GM23338 (cell line): ENCODE measurements at regions not wholly inside any gene's neighbourhood (a gene's known extent, or its start where the extent isn't known, plus 50 kb on each side); places are given as distances from the start of the nearest gene placed in this dataset.
A peak's percentile ranks its signal among the peaks of the same experiment; 100 is the strongest.

ENCODE experiments used
- ATAC-seq: fragments of 200-7000 bp; cut with Tn5 transposase; 3 replicates; pipeline ENCODE4 v1.9.1; 2020
- DNase-seq: peaks from one replicate; pipeline ENCODE4 v3.0.0-alpha.2; 2015; ENCODE audit warnings: low spot score
- H2AFZ ChIP-seq: fragments of 200-600 bp; sonication (generic); 2 replicates; pipeline ENCODE4 v1.8.0; 2016; ENCODE audit warnings: antibody characterized with exemption, mild to moderate bottlenecking, moderate library complexity
- H3F3A ChIP-seq: fragments of 200-600 bp; sonication (generic); replicated peaks from 2 replicates; pipeline ENCODE4 v1.8.0; 2017; ENCODE audit warnings: antibody characterized with exemption, mixed run types, low read depth
- H3K27ac ChIP-seq: fragments of 200-600 bp; sonication (generic); 2 replicates; pipeline ENCODE4 v1.6.1; 2016; ENCODE audit warnings: low read depth
- H3K27me3 ChIP-seq: fragments of 200-600 bp; sonication (generic); 2 replicates; pipeline ENCODE4 v1.8.0; 2016; ENCODE audit warnings: mild to moderate bottlenecking, mixed run types, moderate library complexity; ENCODE audit not compliant: insufficient read depth
- H3K36me3 ChIP-seq: fragments of 200-600 bp; sonication (generic); 2 replicates; pipeline ENCODE4 v1.8.0; 2016; ENCODE audit warnings: mild to moderate bottlenecking; ENCODE audit not compliant: insufficient read depth
- H3K4me1 ChIP-seq: fragments of 200-600 bp; sonication (generic); 2 replicates; pipeline ENCODE4 v1.8.0; 2016; ENCODE audit warnings: mild to moderate bottlenecking, moderate library complexity; ENCODE audit not compliant: insufficient read depth
- H3K4me2 ChIP-seq: fragments of 200-600 bp; sonication (generic); 2 replicates; pipeline ENCODE4 v1.7.1; 2017; ENCODE audit warnings: mixed run types
- H3K4me3 ChIP-seq: fragments of 200-600 bp; sonication (generic); 2 replicates; pipeline ENCODE4 v1.6.1; 2016; ENCODE audit warnings: mixed run types
- H3K79me2 ChIP-seq: fragments of 200-600 bp; sonication (generic); replicated peaks from 2 replicates; pipeline ENCODE4 v1.8.0; 2017; ENCODE audit warnings: mild to moderate bottlenecking; ENCODE audit not compliant: insufficient read depth
- H3K9me2 ChIP-seq: fragments of 200-600 bp; sonication (generic); 2 replicates; pipeline ENCODE4 v1.8.0; 2017; ENCODE audit not compliant: insufficient read depth
- H4K20me1 ChIP-seq: fragments of 200-600 bp; sonication (generic); replicated peaks from 2 replicates; pipeline ENCODE4 v1.8.0; 2017; ENCODE audit warnings: mild to moderate bottlenecking; ENCODE audit not compliant: insufficient read depth
- H3K27ac Mint-ChIP-seq: 2 replicates; pipeline ENCODE4 v1.8.0; 2020; ENCODE audit warnings: inconsistent platforms, mild to moderate bottlenecking, moderate library complexity, mixed read lengths
- H3K27me3 Mint-ChIP-seq: 3 replicates; pipeline ENCODE4 v1.8.0; 2022; ENCODE audit warnings: low read depth, mild to moderate bottlenecking, moderate library complexity, mixed read lengths, inconsistent platforms; ENCODE audit not compliant: insufficient read depth, poor library complexity
- H3K36me3 Mint-ChIP-seq: 3 replicates; pipeline ENCODE4 v1.8.0; 2021; ENCODE audit warnings: low read depth, mild to moderate bottlenecking, inconsistent platforms, moderate library complexity, mixed read lengths
- H3K4me1 Mint-ChIP-seq: 3 replicates; pipeline ENCODE4 v1.8.0; 2020; ENCODE audit warnings: mild to moderate bottlenecking, inconsistent platforms, mixed read lengths
- H3K4me3 Mint-ChIP-seq: 3 replicates; pipeline ENCODE4 v1.8.0; 2021; ENCODE audit warnings: moderate library complexity, mild to moderate bottlenecking, inconsistent platforms, mixed read lengths
- H3K9me3 Mint-ChIP-seq: 3 replicates; pipeline ENCODE4 v1.8.0; 2020; ENCODE audit warnings: moderate library complexity, mild to moderate bottlenecking, inconsistent platforms, mixed read lengths
- CTCF ChIP-seq, 2 experiments: fragments of 200-600 bp in 1 of 2; sonication (generic) in 1 of 2; conservative IDR thresholded peaks; 2 replicates each; pipeline versions ENCODE4 v1.5.1 to v1.6.1; 2016 to 2017; ENCODE audit warnings: antibody characterized with exemption in 2 of 2, low read depth in 2 of 2, mild to moderate bottlenecking in 2 of 2, moderate library complexity in 1 of 2
- ETS1 ChIP-seq: IDR thresholded peaks from 2 replicates; pipeline ENCODE4 v1.6.1; 2016; ENCODE audit warnings: antibody characterized with exemption
- EZH2 ChIP-seq: fragments of 200-600 bp; sonication (generic); IDR thresholded peaks from one replicate; pipeline ENCODE4 v1.8.0; 2017; ENCODE audit warnings: antibody characterized with exemption, mild to moderate bottlenecking, low read depth; ENCODE audit not compliant: unreplicated experiment
- EZH2phosphoT487 ChIP-seq: fragments of 200-600 bp; sonication (generic); IDR thresholded peaks from one replicate; pipeline ENCODE4 v1.8.1; 2018; ENCODE audit warnings: antibody characterized with exemption; ENCODE audit not compliant: unreplicated experiment
- POLR2AphosphoS5 ChIP-seq: IDR thresholded peaks from 2 replicates; pipeline ENCODE4 v1.6.1; 2016; ENCODE audit warnings: antibody characterized with exemption, low read depth
- REST ChIP-seq: IDR thresholded peaks from one replicate; pipeline ENCODE4 v1.6.1; 2018; ENCODE audit warnings: antibody characterized with exemption; ENCODE audit not compliant: unreplicated experiment
- STAT1 ChIP-seq: IDR thresholded peaks from one replicate; pipeline ENCODE4 v1.6.1; 2016; ENCODE audit warnings: antibody characterized with exemption; ENCODE audit not compliant: unreplicated experiment
- ZNF114 ChIP-seq: fragments of 250-450 bp; sonication (Bioruptor Pico); IDR thresholded peaks from 2 replicates; pipeline ENCODE4 v1.5.0; 2020; ENCODE audit warnings: mild to moderate bottlenecking, moderate library complexity

GRCh38 chr7:131035088-131035770, 292.4 kb upstream of the MKLN1 start (continued):
- TF ChIP-seq REST (no peak), CTCF (conservative IDR thresholded peaks at IDR 0.05; ENCODE audit: low read depth in 2 of 2) (no peak), ZNF114 (CRISPR knock-in tag) (no peak)

- no peaks in the 10 kb centered on the region for H4K20me1 ChIP-seq
- H3K27ac ChIP-seq: no peak overlapping the region
- DNase-seq (no peak), ATAC-seq (no peak)
- no peaks in the 10 kb centered on the region; the same call in 1 of the 3 replicates for H3K9me3 Mint-ChIP-seq
- peaks cover 17% of the 10 kb centered on the region for H3K79me2 ChIP-seq
- H3K27me3 ChIP-seq: no peaks in the 10 kb centered on the region
- peak overlapping the region; percentile 50; the same call in 1 of the 2 replicates for H3K27ac Mint-ChIP-seq
- peaks cover 10% of the 10 kb centered on the region for H3K27me3 Mint-ChIP-seq
- no peak overlapping the region for H2AFZ ChIP-seq
- H3K4me2 ChIP-seq: no peak overlapping the region
- peaks cover 11% of the 10 kb centered on the region for H3K4me1 ChIP-seq
- H3F3A ChIP-seq: no peaks in the 10 kb centered on the region
- peaks cover 16% of the 10 kb centered on the region for H3K4me1 Mint-ChIP-seq
- H3K4me3 ChIP-seq: no peak overlapping the region
- H3K36me3 Mint-ChIP-seq: no peaks in the 10 kb centered on the region
- TF ChIP-seq STAT1: no peak
- no peak for TF ChIP-seq ETS1
- no peak overlapping the region for H3K4me3 Mint-ChIP-seq
- no peaks in the 10 kb centered on the region for H3K9me2 ChIP-seq
- H3K36me3 ChIP-seq: no peaks in the 10 kb centered on the region
Measured at GRCh38 chr7:131038153-131038552, 289.5 kb upstream of the MKLN1 start.

- H3K9me2 ChIP-seq: no peaks in the 10 kb centered on the region
- H3K27me3 ChIP-seq: no peaks in the 10 kb centered on the region
- H3K4me2 ChIP-seq: no peak overlapping the region
- Mint-ChIP-seq H3K4me3 (no peak overlapping the region), H3K27me3 (peaks cover 10% of the 10 kb centered on the region), H3K36me3 (no peaks in the 10 kb centered on the region), H3K27ac (no peak overlapping the region), H3K4me1 (peaks cover 17% of the 10 kb centered on the region), H3K9me3 (no peaks in the 10 kb centered on the region; the same call in 1 of the 3 replicates)
- no peaks in the 10 kb centered on the region for H3F3A ChIP-seq
- H3K79me2 ChIP-seq: peaks cover 17% of the 10 kb centered on the region
- no peak overlapping the region for H2AFZ ChIP-seq
- DNase-seq (no peak), ATAC-seq (no peak)
- TF ChIP-seq EZH2phosphoT487 (no peak), ETS1 (no peak), POLR2AphosphoS5 (no peak), STAT1 (no peak), EZH2 (no peak)
- H4K20me1 ChIP-seq: no peaks in the 10 kb centered on the region
- no peak overlapping the region for H3K27ac ChIP-seq
- no peaks in the 10 kb centered on the region for H3K36me3 ChIP-seq
- no peak overlapping the region for H3K4me3 ChIP-seq
- peaks cover 14% of the 10 kb centered on the region for H3K4me1 ChIP-seq
Measured at GRCh38 chr7:131039355-131039762, 288.3 kb upstream of the MKLN1 start.
